Neural progenitor cell (in vitro differentiated cells): ENCODE measurements at regions not wholly inside any gene's neighbourhood (a gene's known extent, or its start where the extent isn't known, plus 50 kb on each side); places are given as distances from the start of the nearest gene placed in this dataset.

Source experiments
- EZH2 ChIP-seq: fragments of 200-600 bp; sonication (generic); IDR thresholded peaks from 2 replicates; pipeline ENCODE4 v1.6.1; 2017; ENCODE audit warnings: antibody characterized with exemption, mild to moderate bottlenecking, moderate library complexity
- TF ChIP-seq, protein P1 (sequence below): fragments of 200-600 bp; sonication (generic); IDR thresholded peaks from 2 replicates; pipeline ENCODE4 v1.5.1; 2017; ENCODE audit warnings: antibody characterized with exemption, mild to moderate bottlenecking

DNA sequence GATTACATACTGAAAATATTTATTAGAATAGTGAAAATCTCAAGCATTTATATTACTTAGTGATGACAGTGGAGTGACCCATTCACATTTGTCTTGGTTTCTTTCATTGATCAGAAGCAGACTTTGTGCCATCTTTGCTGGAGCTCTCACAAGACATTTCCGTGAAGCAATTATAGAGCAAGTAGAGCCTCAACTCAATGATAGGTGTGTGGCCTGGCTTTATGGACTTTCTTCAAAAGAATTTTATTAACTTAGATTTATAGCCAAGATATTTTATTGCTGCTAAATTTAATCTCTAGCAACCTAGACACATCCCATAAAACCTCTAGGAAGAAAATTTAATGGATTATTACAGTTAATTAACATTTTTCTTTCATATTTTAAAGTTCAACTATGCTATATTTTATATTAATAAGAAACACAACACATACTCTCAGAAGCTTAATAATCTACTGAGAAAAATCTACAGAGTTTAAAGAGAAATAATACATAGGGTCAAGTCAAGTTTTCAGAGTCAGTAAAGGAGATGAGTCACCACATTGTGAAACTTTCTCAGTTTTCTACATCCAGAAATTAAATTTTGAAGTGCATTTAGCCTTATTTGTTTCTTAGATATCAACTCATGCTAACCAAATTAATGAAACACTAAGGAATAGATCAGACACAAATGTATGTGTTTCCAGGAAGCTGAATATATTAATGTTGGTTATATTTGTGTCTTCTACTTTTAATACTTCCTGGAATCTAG, 160.5 kb downstream of the LACC1 start:
- TF ChIP-seq, protein P1, sequence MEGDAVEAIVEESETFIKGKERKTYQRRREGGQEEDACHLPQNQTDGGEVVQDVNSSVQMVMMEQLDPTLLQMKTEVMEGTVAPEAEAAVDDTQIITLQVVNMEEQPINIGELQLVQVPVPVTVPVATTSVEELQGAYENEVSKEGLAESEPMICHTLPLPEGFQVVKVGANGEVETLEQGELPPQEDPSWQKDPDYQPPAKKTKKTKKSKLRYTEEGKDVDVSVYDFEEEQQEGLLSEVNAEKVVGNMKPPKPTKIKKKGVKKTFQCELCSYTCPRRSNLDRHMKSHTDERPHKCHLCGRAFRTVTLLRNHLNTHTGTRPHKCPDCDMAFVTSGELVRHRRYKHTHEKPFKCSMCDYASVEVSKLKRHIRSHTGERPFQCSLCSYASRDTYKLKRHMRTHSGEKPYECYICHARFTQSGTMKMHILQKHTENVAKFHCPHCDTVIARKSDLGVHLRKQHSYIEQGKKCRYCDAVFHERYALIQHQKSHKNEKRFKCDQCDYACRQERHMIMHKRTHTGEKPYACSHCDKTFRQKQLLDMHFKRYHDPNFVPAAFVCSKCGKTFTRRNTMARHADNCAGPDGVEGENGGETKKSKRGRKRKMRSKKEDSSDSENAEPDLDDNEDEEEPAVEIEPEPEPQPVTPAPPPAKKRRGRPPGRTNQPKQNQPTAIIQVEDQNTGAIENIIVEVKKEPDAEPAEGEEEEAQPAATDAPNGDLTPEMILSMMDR, result no peak
- TF ChIP-seq EZH2, result no peak
